LHCN-M2 (cell line): ENCODE measurements at regions not wholly inside any gene's neighbourhood (a gene's known extent, or its start where the extent isn't known, plus 50 kb on each side); places are given as distances from the start of the nearest gene placed in this dataset.
"Not testable (repeated sequence)": the region's sequence is repeated elsewhere in the genome, so short reads cannot be mapped to it uniquely, and the experiment has no call there.

Experiments used
- DNase-seq: peaks from one replicate; pipeline ENCODE4 v3.0.0-alpha.2; 2012; ENCODE audit warnings: low read depth

DNA sequence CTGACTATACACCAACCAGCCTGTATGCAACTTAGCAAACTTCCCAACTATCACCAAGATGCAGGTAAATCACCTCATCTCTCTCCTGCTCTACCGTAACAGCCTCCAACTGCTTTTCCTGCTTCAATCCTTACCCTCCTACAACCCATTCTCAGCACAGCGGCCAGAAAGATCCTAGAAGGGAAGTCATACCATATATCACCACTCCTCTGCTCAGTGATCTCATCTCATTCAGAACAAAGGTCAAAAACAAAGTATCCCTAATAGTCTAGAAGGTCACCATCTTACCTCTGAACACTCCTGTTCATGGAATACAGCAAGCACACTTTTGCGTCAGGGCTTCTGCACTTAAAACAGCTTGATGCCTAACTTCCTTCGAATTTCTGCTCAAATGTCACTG, 62.2 kb upstream of the RNF38 start:
- no peak for DNase-seq

DNA sequence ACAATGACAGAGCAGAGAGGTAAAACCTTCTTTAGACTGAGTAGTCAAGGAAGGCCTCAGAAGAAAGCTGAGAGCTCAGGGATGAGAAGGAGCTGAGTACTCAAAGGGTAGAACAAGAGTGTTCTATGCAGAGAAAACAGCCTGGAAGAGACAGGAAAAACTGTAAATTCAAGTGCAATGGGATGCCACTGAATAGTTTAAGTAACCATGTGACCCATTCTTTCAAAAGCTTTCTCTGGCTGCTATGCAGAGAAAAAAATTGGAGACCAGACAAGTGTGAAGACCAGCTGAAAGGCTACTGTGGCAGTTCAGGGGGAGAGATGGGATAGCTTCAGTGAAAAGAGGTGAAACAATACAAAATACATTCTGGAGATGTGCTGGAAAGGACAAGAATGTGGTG, 61.3 kb upstream of the RNF38 start:
- DNase-seq: no peak

DNA sequence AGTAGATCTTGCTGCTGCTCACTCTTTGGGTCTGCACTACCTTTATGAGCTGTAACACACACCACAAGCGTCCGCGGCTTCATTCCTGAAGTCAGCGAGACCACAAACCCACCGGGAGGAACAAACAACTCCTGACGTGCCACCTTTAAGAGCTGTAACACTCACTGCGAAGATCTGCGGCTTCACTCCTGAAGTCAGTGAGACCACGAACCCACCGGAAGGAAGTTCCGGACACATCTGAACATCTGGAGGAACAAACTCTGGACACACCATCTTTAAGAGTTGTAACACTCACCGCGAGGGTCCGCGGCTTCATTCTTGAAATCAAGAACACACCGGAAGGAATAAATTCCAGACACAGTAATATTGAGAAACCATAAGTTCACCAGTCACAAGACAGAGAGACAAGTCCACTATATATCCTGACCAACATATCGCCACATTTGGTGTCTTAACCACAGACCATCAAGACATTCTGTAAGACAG, 58.4 kb upstream of the RNF38 start:
- not testable (repeated sequence) for DNase-seq

DNA sequence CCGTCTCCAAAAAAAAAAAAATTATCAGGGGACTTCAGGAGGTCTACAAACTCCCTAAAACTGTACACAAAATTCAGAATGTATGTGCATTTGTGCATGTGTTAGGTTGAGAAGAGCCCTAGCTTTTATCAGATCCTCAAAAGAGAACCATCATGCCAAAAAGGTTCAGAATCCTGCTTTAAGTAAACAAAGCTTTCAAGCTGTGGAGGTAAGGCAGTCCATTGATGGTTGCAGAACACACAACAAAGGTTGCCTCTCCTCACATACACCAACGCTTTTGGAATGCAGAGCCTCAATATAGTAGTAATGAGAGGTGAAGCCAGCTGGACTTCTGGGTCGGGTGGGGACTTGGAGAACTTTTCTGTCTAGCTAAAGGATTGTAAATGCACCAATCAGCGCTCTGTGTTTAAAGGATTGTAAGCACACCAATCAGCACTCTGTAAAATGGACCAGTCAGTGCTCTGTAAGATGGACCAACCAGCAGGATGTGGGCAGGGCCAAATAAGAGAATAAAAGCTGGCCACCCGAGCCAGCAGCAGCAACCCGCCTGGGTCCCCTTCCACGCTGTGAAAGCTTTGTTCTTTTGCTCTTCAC, 57.9 kb upstream of the RNF38 start:
- DNase-seq: no peak

DNA sequence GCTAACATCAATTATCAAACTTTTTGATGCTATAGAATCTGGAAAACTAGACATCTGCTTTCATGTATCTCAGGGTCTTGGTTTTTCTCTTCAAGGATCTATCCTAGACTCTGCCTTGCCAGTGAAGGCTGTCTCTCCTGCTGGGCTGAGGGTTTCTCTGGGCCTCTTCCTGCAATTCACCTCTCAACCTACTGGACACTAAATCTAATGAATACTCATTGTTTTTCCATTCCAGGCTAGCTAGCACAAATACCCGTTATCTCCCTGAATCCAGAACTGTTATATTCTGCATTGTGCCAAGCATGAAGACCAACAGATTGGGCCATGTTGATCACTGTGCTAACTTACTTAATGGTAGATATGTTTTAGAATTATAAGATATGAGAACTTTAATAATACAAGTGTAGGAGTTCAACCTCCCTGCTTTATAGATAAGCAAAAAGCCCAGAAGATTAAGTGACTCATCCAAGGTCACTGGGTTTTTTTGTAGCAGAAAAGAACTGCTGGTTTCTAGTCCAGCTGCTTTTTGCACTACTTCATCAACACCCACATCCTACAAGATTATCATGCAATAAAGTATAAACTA, 56.5 kb upstream of the RNF38 start:
- no peak for DNase-seq

DNA sequence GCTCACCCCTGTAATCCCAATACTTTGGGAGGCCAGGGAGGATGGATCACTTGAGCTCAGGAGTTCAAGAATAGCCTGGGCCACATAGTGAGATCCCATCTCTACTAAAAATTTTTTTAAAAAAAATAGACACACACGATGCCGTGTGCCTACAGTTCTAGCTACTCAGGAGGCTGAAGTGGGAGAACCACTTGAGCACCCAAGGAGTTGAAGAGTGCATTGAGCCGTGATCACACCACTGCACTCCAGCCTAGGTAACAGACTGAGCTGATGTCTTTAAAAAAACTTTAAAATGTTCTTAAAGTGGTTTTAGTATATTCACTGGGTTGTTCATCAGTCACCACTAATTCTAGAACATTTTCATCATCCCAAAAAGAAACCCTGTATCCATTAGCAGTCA, 51.9 kb upstream of the RNF38 start:
- no peak for DNase-seq

DNA sequence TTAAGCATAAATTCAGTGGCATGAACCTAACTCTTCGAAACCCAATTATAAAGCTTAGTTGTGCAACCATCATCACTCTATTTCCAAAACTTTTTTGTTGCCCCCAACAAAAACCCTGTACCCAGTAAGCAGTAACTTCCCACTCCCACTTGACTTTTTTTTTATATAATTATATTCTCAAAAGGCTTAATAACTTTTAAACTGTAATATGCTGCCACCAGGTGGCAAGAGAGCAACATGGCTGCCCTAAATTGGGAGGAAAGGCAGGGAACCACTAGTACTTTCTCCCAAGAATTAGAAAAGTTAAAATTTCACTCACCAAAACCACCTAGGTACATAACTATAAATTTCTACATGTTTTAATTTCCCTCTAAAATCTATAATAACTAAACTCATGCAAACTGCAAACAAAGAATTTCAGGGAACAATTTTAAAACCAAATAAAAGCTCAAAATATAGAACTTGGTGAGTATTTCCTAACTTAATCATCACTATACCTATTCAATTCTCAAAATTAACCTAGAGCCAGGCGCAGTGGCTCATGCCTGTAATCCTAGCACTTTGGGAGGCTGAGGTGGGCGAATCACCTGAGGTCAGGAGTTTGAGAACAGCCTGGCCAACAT, 50.2 kb upstream of the RNF38 start:
- peak; percentile 46 for DNase-seq
